ENCODE measurements at regions not wholly inside any gene's neighbourhood (a gene's known extent, or its start where the extent isn't known, plus 50 kb on each side); places are given as distances from the start of the nearest gene placed in this dataset.
"Not testable (repeated sequence)": the region's sequence is repeated elsewhere in the genome, so short reads cannot be mapped to it uniquely, and the experiment has no call there.

DNA sequence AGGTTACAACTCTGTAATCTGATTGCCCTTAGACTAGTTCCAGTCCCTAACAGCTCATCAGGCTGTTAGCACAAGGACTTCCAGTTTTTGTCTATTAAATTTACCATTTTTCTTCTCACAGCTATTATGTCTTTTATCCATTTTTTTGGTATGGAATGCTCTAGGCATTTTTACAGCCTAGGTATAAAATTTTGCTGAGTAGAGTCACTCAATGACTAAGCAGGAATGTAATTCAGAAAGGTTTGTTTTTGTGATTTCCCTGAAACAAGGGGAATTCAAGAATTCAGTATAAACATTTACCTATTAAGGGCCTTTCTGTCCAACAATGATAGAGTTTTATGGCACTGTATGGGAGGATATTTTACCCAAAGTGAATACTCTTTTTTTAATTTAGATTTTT lies 182.7 kb upstream of the TSPY4 start:
- TF ChIP-seq, protein P1, sequence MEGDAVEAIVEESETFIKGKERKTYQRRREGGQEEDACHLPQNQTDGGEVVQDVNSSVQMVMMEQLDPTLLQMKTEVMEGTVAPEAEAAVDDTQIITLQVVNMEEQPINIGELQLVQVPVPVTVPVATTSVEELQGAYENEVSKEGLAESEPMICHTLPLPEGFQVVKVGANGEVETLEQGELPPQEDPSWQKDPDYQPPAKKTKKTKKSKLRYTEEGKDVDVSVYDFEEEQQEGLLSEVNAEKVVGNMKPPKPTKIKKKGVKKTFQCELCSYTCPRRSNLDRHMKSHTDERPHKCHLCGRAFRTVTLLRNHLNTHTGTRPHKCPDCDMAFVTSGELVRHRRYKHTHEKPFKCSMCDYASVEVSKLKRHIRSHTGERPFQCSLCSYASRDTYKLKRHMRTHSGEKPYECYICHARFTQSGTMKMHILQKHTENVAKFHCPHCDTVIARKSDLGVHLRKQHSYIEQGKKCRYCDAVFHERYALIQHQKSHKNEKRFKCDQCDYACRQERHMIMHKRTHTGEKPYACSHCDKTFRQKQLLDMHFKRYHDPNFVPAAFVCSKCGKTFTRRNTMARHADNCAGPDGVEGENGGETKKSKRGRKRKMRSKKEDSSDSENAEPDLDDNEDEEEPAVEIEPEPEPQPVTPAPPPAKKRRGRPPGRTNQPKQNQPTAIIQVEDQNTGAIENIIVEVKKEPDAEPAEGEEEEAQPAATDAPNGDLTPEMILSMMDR (IDR thresholded peaks at IDR 0.05) = not testable (repeated sequence)
- TF ChIP-seq POLR2A (IDR thresholded peaks at IDR 0.05) = not testable (repeated sequence)

All from right lobe of liver (tissue), 4 donors.